ENCODE measurements at regions not wholly inside any gene's neighbourhood (a gene's known extent, or its start where the extent isn't known, plus 50 kb on each side); places are given as distances from the start of the nearest gene placed in this dataset.

GRCh38 chr6:43963203-43963602 is 164.0 kb downstream of the MRPL14 start:
- ChIA-PET CTCF (no interaction called here), POLR2A (no interaction called here)
- intact Hi-C loops (cut with micrococcal nuclease): no loop called here
- no peak for FAIRE-seq
- Histone ChIP-seq H3K27me3 (ENCODE audit: control insufficient read depth in 2 of 2, insufficient read depth in 2 of 2, low read length in 2 of 2) (peaks cover 12 to 18% of the 10 kb centered on the region in 2 experiments), H3K9me3 (replicated peaks; ENCODE audit: control insufficient read depth, insufficient read depth, low read length) (no peaks in the 10 kb centered on the region), H3K27ac (ENCODE audit: insufficient read depth, low read depth, low read length) (no peak overlapping the region), H2AFZ (ENCODE audit: low read depth, low read length) (no peak overlapping the region), H3K4me3 (replicated peaks in 1 of 3; ENCODE audit: insufficient read depth in 1 of 3, low read depth in 1 of 3, low read length in 3 of 3) (no peak overlapping the region), H3K9me1 (replicated peaks; ENCODE audit: control insufficient read depth, extremely low read depth, insufficient read depth, low read length) (no peaks in the 10 kb centered on the region), H3K9ac (replicated peaks; ENCODE audit: extremely low read depth, insufficient read depth, low read length) (no peak overlapping the region), H4K20me1 (replicated peaks; ENCODE audit: control insufficient read depth, extremely low read depth, insufficient read depth, low read length) (no peaks in the 10 kb centered on the region), H3K4me1 (ENCODE audit: control insufficient read depth, extremely low read depth, insufficient read depth, low read length) (no peaks in the 10 kb centered on the region), H3K4me2 (ENCODE audit: insufficient read depth, low read length) (no peak overlapping the region), H3K36me3 (ENCODE audit: control insufficient read depth in 2 of 2, extremely low read depth in 1 of 2, insufficient read depth in 2 of 2, low read length in 2 of 2) (no peaks in the 10 kb centered on the region), H3K79me2 (ENCODE audit: control insufficient read depth, insufficient read depth, low read length) (no peaks in the 10 kb centered on the region)
- no peak for TF ChIP-seq CTCF (IDR thresholded peaks at IDR 0.05; ENCODE audit: extremely low read depth in 1 of 2, insufficient read depth in 1 of 2, low read depth in 1 of 2, low read length in 2 of 2)
- no peak for TF ChIP-seq GATA2 (IDR thresholded peaks at IDR 0.05; ENCODE audit: insufficient read depth, insufficient read length, low read depth, low read length)
- TF ChIP-seq JUN (IDR thresholded peaks at IDR 0.05; ENCODE audit: borderline replicate concordance, insufficient read depth, insufficient read length, low read depth): no peak
- TF ChIP-seq EZH2 (IDR thresholded peaks at IDR 0.05; ENCODE audit: borderline replicate concordance, low read depth, low read length, severe bottlenecking): no peak
- TF ChIP-seq MAX (IDR thresholded peaks at IDR 0.05; ENCODE audit: insufficient read depth, insufficient read length): no peak
- TF ChIP-seq POLR2AphosphoS5 (IDR thresholded peaks at IDR 0.05; ENCODE audit: insufficient read depth, low read depth, low read length): no peak
- TF ChIP-seq FOS (IDR thresholded peaks at IDR 0.05; ENCODE audit: borderline replicate concordance, insufficient read depth, low read length): no peak
- TF ChIP-seq POLR2A (IDR thresholded peaks at IDR 0.05; ENCODE audit: low read depth, low read length): no peak
- no peak for TF ChIP-seq MYC (IDR thresholded peaks at IDR 0.05; ENCODE audit: low read depth, low read length)
- DNase-seq (ENCODE audit: low read depth, low spot score): no peak
- BruUV-seq (replicated peaks): no TSS peak
- dilution Hi-C loops (cut with MboI; ENCODE audit: extremely low pct_ligation_motif_present, low sequenced_read_pairs): no loop called here

All from endothelial cell of umbilical vein (primary cell).